Left ventricle myocardium superior (tissue), 1 donor: ENCODE measurements at regions not wholly inside any gene's neighbourhood (a gene's known extent, or its start where the extent isn't known, plus 50 kb on each side); places are given as distances from the start of the nearest gene placed in this dataset.

ENCODE experiments used
- ATAC-seq: fragments of 200-7000 bp; cut with Tn5 transposase; one replicate; pipeline ENCODE4 v1.9.1; 2020; ENCODE audit warnings: mild to moderate bottlenecking, moderate library complexity
- DNase-seq: peaks from one replicate; pipeline ENCODE4 v3.0.0-alpha.2; 2020
- intact Hi-C: fragments of 100-400 bp; cut with micrococcal nuclease; formaldehyde crosslinking; loops from one replicate; pipeline ENCODE4 v1.11.0; 2022
- donor health status: DM: no; HTN: yes; CAD: no; lungs with severe emphysema.

DNA sequence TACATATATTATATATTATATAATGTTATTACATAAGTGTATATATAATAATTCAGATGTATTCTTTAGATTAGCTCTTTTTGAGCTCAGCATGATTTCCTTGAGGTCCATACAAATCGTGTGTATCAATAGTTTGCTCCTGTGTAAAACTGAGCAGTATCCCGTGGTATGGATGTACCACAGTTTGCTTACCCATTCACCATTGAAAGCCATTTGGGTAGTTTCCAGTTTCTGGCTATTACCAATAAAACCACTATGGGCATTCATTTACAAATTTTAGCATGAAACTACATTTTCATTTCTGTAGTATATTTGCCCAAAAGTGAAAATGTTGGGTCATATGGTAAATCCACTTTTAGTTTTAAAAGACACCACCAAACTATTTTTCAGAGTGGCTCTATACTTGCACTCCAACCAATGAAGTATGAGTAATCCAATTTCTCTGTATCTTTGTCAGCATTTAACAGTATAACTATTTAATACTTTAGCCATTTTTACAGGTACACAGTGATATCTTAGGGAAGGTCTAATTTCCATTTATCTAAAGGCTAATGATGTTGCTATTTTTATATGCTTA lies 1361.4 kb upstream of the GBE1 start:
- no peak for DNase-seq
- intact Hi-C loops, result no loop called here
- no peak for ATAC-seq

DNA sequence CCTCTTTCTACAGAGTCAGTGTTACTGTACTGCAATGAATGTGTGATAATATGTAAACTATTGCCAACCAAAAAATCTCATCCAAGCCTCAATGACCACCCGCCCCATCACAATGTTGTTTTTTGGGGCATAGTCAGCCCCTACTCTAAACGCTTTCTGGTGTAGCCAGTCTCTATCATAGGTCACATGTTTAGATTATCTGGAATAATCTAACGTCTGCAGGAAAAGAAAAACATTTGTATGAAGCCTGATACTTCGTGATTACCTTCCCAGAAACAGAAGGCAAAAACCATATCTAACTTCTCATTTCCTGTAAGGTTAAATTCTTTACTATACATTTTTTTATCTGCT lies 1331.8 kb upstream of the GBE1 start:
- DNase-seq, result no peak
- intact Hi-C loops, result no loop called here
- ATAC-seq, result no peak

DNA sequence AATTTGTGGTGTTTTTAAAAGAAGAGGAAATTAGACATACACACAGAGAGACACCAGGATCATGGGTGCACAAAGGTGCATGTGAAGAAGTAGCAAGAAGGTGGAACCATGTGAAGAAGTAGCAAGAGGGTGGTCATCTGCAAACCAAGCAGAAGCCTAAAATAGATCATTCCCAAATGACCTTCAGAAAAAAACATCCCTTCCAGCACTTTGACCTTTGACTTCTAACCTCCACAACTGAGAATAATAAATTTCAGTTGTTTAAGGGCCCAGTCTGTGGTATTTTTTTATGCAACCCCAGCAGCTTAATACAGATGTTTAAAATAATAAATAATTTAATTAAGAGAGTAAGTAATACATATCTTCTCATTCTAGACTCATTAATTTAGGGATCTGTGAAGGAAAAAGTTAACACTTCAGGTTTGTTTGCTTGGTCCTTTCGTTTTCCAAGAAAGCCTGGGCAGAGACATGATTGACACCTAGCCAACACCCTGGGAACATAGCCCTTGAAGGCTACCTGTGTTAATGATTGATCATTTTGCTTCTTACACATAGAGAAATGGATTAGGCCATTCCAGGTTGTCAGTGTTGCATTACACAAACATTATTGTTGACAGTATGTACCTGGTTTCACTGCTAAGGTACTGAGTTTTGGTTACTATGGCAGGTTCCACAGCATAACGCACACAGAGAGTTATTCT lies 1331.2 kb upstream of the GBE1 start:
- ATAC-seq (no peak), DNase-seq (no peak)
- intact Hi-C loops, result no loop called here

DNA sequence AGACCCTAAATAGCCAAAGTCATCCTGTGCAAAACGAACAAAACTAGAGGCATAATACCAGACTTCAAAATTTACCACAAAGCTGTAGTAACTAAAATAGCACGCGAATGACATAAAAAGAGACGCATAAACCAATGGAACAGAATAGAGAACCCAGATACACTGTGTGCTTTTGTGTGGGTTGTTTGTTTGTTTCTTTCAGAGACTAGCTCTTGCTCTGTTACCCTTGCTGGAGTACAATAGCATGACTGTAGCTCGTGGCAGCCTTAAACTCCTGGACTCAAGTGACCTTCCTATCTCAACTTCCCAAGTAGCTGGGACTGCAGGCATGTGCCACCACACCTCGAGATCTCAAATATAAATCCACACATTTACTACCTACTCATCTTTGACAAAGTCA lies 1314.6 kb upstream of the GBE1 start:
- intact Hi-C loops, result no loop called here
- no peak for ATAC-seq
- DNase-seq, result no peak

DNA sequence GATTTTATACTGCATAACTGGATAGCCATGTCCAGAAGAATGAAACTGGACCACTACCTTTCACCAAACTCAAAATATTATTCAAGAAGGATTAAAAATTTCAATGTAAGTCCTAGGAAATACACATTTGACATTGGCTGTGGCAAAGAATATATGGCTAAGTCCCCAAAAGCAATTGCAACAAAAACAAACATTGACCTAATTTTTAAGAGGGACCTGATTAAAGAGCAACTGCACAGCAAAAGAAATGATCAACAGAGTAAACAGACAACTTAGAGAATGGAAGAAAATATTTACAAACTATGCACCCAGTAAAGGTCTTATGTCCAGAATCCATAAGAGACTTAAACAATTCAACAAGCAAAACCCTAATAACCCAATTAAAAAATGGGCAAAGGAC lies 1313.0 kb upstream of the GBE1 start:
- ATAC-seq, result no peak
- intact Hi-C loops, result no loop called here
- DNase-seq, result no peak

DNA sequence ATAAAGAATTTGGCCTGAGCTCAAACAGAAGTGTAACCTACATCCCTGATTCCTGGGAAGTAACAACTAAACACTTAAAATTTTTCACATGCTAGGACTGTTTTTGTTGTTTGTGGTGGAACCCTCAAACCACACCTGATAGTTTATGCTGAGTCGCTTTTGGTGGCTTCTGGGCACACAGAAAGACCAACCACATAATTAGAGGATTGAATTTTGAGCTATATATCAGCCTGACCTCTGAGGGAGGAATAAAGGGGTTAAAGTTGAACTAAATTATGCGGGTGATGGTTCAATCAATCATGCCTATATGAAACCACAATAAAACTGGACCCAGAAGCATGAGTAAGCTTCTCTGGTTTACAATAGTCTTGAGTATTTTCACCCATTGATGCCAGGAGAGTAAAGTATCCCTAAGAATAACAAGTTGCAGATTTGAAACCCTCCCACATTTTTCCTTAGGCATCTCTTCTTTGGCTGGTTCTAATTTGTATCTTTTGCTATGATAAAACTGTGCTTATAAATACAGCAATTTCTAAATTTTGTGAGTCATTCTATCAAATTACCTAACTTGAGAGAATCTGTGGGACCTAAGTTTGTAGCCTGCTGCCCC lies 1304.5 kb upstream of the GBE1 start:
- intact Hi-C loops, result no loop called here
- DNase-seq (no peak), ATAC-seq (no peak)

DNA sequence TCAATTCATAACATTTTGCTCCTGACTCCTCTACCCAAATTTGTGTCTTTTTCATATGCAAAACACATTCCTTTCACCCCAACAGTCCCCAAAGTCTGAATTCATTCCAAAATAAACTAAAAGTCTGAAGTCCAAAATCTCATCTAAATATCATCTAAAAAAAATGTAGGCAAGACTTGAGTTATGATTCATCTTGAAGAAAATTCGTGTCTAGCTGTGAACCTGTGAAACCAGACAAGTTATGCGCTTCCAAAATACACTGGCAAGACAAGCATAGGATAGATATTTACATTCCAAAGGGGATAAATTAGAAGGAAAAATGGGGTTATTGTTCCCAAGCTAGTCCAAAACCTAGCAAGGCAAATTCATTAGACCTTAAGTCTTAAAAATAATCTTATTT lies 1302.0 kb upstream of the GBE1 start:
- DNase-seq, result no peak
- intact Hi-C loops, result no loop called here
- no peak for ATAC-seq

DNA sequence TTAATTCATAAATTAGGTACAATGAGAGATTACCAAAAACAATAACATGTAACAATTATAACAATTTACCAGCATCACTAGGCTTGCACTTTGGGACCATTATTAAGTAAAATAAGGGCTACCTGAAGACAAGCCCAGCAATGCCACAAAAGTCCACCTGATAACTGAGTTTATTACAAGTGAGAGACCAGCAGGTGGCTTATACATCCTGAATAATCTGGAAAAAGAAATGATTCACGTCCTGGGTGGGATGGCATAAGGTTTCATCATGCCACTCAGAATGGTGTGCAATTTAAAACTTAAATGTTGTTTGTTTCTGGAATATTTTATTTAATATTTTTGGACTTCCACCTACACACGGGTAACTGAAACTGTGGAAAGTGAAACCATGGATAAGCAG lies 1287.1 kb upstream of the GBE1 start:
- DNase-seq, result no peak
- ATAC-seq, result no peak
- intact Hi-C loops, result no loop called here

DNA sequence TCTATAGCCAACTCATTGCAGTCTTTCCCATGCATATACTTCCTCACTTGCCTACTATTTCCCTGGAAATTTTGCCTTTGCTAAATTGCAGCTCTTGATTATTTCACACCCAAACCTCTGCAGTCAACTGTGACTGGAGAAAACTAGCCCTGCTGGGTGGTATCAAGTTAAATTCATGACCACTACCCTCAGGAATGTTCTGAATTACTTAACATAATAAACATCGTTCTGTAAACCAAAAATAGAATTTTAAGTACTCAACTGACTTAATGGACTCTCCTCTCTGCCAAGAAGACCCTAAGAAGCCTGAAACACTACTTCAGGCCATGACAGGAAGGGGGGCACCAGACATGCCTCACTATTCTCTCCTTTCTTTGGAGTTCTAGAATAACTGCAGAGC lies 1278.0 kb upstream of the GBE1 start:
- intact Hi-C loops, result no loop called here
- ATAC-seq (no peak), DNase-seq (no peak)

DNA sequence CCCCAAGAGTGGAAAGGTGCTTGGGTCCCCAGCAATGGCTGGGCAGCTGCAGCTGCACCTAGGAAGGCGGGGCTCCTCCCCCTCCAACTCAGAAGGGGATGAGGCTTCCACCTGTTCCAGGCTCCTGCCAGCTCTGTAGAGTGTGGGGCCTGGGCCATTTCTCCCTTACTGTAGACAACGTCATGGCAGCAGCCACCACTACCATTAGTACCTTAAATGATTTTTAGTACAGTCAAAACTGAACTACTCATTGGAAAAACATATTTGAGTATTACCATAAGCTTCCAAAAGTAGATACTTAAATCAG lies 1274.2 kb upstream of the GBE1 start:
- intact Hi-C loops, result no loop called here
- DNase-seq (no peak), ATAC-seq (no peak)

DNA sequence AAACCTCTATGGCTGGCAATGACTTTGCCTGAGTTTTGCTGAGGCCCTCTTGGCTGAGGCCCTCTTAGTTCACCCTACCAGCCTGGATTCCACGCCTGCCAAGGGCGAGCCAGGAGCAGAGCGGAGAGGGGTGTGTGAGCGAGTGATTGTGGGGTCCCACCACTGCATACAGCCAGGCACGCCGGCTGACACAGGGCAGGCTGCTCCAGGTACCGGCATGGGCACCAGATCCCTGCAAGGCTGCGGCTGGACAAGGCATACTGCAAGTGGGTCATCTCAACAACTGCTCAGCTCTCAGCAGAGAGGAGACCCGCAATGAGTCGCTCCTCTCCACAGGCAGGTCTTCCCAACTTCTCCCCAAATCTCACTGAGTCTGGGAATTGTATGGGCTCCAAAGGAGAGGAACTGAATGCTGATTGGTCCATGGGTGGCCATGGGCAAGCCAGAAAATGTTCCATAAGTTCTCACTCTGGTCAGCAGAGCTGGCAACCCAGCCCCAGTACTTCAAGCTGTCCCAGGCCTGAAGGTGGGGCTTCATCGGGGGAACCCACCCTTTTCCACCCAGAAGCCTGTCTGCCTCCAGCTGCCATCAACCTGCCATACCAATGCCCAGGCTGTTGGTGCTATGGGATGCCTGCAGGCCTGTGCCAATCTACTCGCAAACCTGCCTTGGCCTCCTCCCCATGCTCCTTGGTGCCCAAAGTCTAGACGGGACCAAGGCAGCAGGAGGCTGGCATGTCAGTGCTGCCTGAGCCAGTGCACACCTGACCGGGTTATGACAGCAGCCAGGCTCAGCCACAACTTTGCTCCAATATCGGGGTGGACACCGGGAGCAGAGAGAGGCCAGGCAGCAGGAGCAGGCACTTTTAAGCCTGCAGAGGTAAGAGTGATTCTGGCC lies 1273.6 kb upstream of the GBE1 start:
- ATAC-seq (no peak), DNase-seq (peak; percentile 9)
- intact Hi-C loops, result no loop called here

DNA sequence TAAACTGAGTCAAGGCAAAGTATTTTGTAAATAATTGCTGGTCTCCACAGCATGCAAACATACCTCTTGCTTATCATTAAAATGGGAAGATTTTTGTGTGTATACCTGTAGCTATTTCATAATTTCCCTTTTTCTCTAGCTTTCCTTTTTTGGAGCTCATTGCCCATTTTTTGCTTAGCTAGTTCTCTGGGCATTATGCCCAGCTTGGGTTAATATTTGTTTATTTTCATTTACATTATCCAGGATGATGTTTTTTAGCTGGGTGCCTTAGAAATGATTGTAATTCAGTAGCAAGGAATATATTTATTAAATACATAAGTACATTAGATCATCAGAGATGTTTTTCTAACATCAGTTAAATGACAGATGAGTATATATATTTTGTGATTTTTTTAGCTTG lies 1271.7 kb upstream of the GBE1 start:
- intact Hi-C loops, result no loop called here
- DNase-seq, result no peak
- ATAC-seq, result no peak

DNA sequence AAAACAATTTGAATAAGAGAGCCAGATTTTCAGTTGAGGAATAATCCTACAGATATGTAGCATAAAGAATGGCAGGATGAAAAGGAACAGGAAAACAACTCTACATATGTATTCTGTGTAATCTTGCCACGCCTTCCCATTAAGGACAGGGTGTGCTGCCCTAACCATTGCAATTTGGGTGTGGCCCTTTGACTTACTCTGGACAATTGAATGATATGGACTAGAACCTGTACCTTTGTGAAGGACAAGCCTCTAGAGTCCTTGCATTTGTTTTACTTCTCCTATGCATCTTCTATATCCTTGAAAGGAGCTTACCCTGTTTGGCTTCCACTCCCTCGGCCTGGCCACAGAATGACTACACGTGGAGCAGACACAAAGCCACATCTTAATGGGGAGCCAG lies 1261.6 kb upstream of the GBE1 start:
- no peak for ATAC-seq
- no peak for DNase-seq
- intact Hi-C loops, result no loop called here

DNA sequence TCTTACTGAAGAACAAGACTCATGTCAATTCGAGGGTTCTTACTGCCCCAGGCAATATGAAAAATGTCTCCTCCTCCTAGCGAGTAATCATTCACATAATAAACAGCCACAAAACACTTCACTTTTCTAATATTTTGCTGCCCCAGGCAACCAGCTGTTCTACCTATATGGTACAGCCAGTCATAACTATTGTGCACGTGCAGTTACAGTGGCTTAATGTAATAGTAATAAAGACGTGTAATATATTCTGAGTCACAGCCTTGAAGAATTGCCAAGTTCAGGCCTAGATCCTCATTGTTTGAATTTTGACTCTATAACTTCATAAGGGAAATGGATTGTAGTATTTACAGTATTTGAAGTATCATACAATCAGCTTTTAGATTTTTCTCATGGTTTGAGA lies 1250.0 kb upstream of the GBE1 start:
- ATAC-seq (no peak), DNase-seq (no peak)
- intact Hi-C loops, result no loop called here

DNA sequence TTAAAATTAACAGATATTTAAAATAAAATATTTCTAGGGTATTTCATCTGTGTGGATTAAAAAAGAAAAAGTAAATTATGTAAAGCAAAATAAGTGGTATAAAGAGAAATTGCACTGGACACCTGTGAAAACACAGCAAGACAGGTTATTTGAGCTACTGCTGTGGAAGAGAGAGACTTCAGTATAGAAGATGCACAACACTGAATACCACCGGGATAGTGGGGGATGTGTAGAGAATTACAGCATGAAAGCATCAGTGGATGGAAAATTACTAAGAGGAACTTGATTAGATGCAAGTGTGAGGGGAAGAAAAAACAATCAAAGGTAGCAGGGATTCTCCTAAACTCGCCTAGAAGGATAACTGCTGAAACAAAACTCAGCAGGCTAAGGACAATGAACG lies 1242.5 kb upstream of the GBE1 start:
- intact Hi-C loops, result no loop called here
- ATAC-seq, result no peak
- no peak for DNase-seq

DNA sequence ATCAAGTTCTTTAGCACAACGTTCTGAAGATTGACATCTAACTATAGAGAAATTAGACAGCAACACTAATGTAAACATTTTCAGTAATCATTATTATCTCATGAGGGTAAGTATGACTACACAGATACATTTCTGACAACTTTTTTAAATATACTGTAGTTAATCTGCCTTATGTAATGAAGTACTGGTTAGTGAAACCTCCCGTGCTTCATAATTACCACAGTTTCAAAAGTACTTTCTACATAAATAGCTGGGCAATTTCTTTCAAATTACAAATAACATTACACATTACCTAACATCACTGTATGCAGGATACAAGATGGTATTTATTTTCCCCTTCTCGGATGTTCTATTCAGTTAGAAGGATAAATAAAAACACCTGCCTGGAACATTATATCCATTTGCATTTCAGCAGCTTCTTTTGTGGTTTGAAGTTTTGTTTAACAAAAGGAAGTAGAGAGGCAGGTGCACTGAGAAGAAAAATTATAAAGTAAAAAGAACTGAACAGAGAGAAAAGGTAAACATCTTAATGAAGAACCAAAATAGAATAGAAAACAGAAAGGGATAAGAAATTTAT lies 1241.5 kb upstream of the GBE1 start:
- ATAC-seq (no peak), DNase-seq (no peak)
- intact Hi-C loops, result no loop called here

DNA sequence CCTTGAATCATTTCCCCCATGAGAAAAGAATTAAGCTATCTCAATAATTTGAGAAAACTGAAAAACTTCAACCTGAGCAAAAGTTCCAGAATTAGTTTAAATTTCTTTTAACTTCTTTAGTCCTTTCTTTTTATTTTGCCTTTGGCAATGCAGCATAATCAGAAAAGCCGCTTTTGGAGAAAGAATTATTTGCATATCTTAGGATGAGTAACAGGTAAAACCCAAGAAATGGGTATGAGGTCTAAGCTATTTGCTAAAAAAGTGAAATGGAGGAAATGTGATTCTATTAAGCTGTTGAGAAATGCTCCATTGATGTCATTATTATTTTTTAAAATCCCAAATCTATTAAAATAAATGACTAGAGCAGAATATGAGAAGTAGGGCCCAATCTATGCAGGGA lies 1238.3 kb upstream of the GBE1 start:
- ATAC-seq (no peak), DNase-seq (no peak)
- intact Hi-C loops, result no loop called here

DNA sequence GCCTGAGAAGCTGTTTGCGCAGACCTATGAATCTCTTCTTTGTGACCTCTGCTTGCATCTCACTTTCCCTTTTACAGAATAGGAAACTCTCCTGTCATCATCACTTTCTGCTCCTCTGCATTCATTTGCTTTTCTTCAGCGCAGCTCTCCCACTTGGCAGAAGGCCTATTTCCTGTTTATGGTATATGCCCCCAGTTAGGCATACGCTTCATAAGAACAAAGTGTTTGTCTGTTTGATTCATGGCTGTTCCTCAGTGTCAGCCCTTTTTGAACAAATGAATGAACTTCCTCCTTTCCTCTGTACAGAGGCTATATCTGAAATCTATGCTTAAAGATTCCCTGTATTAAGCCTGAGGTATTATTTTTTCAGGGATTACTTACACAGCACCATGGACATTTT lies 1216.9 kb upstream of the GBE1 start:
- DNase-seq (no peak), ATAC-seq (no peak)
- intact Hi-C loops, result no loop called here

DNA sequence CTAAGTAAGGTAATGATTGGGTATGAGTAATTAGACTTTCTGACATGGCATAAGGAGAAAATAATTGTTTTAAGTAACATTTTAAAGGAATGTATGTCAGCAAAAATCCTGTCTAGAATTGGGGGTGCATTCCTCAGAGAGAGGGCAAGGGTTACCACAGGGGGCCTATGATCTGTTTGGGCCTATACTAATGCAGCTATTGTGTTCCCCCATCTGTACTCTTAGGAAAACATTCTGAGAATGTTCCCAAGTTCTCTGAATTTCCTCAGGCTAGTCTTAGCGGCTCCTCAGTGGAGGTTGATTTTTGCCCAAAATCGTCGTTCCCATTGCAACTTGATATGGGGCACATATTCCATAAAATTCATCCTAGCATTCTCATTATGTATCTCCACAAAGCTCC lies 1216.4 kb upstream of the GBE1 start:
- intact Hi-C loops, result no loop called here
- DNase-seq, result no peak
- ATAC-seq, result no peak

DNA sequence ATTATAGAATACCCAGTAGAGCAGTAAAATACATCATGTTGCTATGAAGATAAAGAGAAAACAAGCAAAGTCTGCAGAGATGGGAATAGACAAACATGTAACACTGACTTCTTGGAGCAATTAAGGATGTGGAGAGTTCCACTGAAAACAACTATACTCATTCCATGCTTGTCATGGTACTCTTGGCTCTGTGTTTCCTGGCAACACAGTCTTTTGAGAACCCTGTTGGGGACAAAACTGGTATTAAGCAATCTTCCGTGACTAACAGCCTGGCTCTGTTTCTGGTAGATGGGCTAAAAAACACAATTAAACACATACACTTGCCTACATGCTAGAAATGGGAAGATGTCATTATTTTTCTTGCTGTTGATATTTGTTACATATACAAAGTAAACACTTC lies 1212.3 kb upstream of the GBE1 start:
- ATAC-seq (no peak), DNase-seq (no peak)
- intact Hi-C loops, result no loop called here
